ENCODE measurements at regions not wholly inside any gene's neighbourhood (a gene's known extent, or its start where the extent isn't known, plus 50 kb on each side); places are given as distances from the start of the nearest gene placed in this dataset.

GRCh38 chr1:232893481-232894313 is 56.7 kb upstream of the NTPCR start:
- TF ChIP-seq, protein P1, sequence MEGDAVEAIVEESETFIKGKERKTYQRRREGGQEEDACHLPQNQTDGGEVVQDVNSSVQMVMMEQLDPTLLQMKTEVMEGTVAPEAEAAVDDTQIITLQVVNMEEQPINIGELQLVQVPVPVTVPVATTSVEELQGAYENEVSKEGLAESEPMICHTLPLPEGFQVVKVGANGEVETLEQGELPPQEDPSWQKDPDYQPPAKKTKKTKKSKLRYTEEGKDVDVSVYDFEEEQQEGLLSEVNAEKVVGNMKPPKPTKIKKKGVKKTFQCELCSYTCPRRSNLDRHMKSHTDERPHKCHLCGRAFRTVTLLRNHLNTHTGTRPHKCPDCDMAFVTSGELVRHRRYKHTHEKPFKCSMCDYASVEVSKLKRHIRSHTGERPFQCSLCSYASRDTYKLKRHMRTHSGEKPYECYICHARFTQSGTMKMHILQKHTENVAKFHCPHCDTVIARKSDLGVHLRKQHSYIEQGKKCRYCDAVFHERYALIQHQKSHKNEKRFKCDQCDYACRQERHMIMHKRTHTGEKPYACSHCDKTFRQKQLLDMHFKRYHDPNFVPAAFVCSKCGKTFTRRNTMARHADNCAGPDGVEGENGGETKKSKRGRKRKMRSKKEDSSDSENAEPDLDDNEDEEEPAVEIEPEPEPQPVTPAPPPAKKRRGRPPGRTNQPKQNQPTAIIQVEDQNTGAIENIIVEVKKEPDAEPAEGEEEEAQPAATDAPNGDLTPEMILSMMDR (IDR thresholded peaks at IDR 0.05), result no peak
- TF ChIP-seq POLR2AphosphoS5 (IDR thresholded peaks at IDR 0.05), result no peak
- TF ChIP-seq POLR2A (IDR thresholded peaks at IDR 0.05), result no peak
